ENCODE measurements at regions not wholly inside any gene's neighbourhood (a gene's known extent, or its start where the extent isn't known, plus 50 kb on each side); places are given as distances from the start of the nearest gene placed in this dataset.
A peak's percentile ranks its signal among the peaks of the same experiment; 100 is the strongest.

- DNase-seq (ENCODE audit: low read depth): no peak
- no peak overlapping the region for H3K4me3 ChIP-seq (ENCODE audit: control insufficient read depth, low read depth, low read length)
- TF ChIP-seq CTCF (IDR thresholded peaks at IDR 0.05; ENCODE audit: control insufficient read depth, insufficient read depth, low read depth, low read length, missing control alignments): peak; percentile 10
Measured at GRCh38 chrX:80282535-80282934, 137.7 kb upstream of the TENT5D start.

- H3K4me3 ChIP-seq (ENCODE audit: control insufficient read depth, low read depth, low read length): no peak overlapping the region
- peak; percentile 48 for TF ChIP-seq CTCF (IDR thresholded peaks at IDR 0.05; ENCODE audit: control insufficient read depth, insufficient read depth, low read depth, low read length, missing control alignments)
- DNase-seq (ENCODE audit: low read depth): peak; percentile 1
Measured at GRCh38 chrX:80285131-80285773, 135.0 kb upstream of the TENT5D start.

DNA sequence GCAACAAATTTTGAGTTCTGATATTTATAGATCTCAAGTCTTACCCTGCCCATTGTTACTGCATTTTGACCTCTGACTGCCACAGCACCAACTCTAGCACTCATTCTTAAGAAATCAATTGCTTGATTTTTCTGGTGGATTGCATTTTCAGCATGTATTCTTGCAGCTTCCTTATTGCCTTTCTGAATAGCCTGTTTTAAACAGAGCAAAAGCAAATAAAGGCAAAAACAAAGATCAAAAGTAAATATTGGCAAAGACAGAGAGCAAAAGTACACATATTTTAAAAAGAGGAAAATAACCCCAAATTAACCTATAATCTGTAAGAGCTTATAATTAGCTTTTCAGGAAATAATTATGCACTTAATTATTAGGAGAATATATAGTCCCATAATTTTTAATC, 129.4 kb upstream of the TENT5D start:
- no peak for DNase-seq (ENCODE audit: low read depth)
- no peak for TF ChIP-seq CTCF (IDR thresholded peaks at IDR 0.05; ENCODE audit: control insufficient read depth, insufficient read depth, low read depth, low read length, missing control alignments)
- no peak overlapping the region for H3K4me3 ChIP-seq (ENCODE audit: control insufficient read depth, low read depth, low read length)

DNA sequence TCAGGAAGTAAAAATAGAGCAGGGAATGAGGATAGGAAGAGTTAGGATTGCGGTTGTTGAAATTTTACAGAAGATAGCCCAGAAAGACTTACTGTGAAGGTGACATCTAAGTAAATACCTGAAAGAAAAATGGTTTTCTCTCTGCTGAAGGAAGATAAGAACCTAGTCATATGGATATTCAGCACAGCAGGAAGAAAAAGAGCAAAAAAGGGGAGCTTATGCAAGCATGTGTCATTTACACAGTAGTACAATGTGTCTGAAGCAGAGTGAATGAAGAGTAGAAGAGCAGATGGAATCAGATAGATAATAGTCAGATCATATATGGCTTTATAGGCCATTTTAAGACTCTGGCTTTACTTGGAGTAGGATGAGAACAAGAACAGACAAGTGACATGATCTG, 126.9 kb upstream of the TENT5D start:
- DNase-seq (ENCODE audit: low read depth): no peak
- no peak for TF ChIP-seq CTCF (IDR thresholded peaks at IDR 0.05; ENCODE audit: control insufficient read depth, insufficient read depth, low read depth, low read length, missing control alignments)
- H3K4me3 ChIP-seq (ENCODE audit: control insufficient read depth, low read depth, low read length): no peak overlapping the region

- no peak for DNase-seq (ENCODE audit: low read depth)
- no peak for TF ChIP-seq CTCF (IDR thresholded peaks at IDR 0.05; ENCODE audit: control insufficient read depth, insufficient read depth, low read depth, low read length, missing control alignments)
Measured at GRCh38 chrX:80306007-80306406, 114.2 kb upstream of the TENT5D start.

GRCh38 chrX:80312448-80312847, 107.8 kb upstream of the TENT5D start:
- no peak for DNase-seq (ENCODE audit: low read depth)
- TF ChIP-seq CTCF (IDR thresholded peaks at IDR 0.05; ENCODE audit: control insufficient read depth, insufficient read depth, low read depth, low read length, missing control alignments): no peak
- no peak overlapping the region for H3K4me3 ChIP-seq (ENCODE audit: control insufficient read depth, low read depth, low read length)

More at GRCh38 chrX:80306007-80306406, 114.2 kb upstream of the TENT5D start:
- H3K4me3 ChIP-seq (ENCODE audit: control insufficient read depth, low read depth, low read length): no peak overlapping the region
